ENCODE measurements at regions not wholly inside any gene's neighbourhood (a gene's known extent, or its start where the extent isn't known, plus 50 kb on each side); places are given as distances from the start of the nearest gene placed in this dataset.

GRCh38 chr13:31433207-31433606 is 233.4 kb downstream of the B3GLCT start:
- H3K27ac ChIP-seq, result no peak overlapping the region
- TF ChIP-seq CTCF (IDR thresholded peaks at IDR 0.05) (no peak), ZFX (IDR thresholded peaks at IDR 0.05; ENCODE audit: borderline replicate concordance) (no peak)

GRCh38 chr13:31433746-31434145 is 234.0 kb downstream of the B3GLCT start:
- TF ChIP-seq CTCF (IDR thresholded peaks at IDR 0.05) (no peak), ZFX (IDR thresholded peaks at IDR 0.05; ENCODE audit: borderline replicate concordance) (no peak)
- no peak overlapping the region for H3K27ac ChIP-seq

GRCh38 chr13:31434613-31435012 is 234.8 kb downstream of the B3GLCT start:
- TF ChIP-seq CTCF (IDR thresholded peaks at IDR 0.05), result no peak
- TF ChIP-seq ZFX (IDR thresholded peaks at IDR 0.05; ENCODE audit: borderline replicate concordance), result no peak
- H3K27ac ChIP-seq, result no peak overlapping the region

- H3K27ac ChIP-seq, result no peak overlapping the region
- TF ChIP-seq CTCF (IDR thresholded peaks at IDR 0.05) (no peak), ZFX (IDR thresholded peaks at IDR 0.05; ENCODE audit: borderline replicate concordance) (no peak)
Observed at GRCh38 chr13:31435536-31435935, 235.8 kb downstream of the B3GLCT start.

- no peak overlapping the region for H3K27ac ChIP-seq
- TF ChIP-seq ZFX (IDR thresholded peaks at IDR 0.05; ENCODE audit: borderline replicate concordance), result no peak
- TF ChIP-seq CTCF (IDR thresholded peaks at IDR 0.05), result no peak
Observed at GRCh38 chr13:31436478-31436877, 236.7 kb downstream of the B3GLCT start.

- no peak overlapping the region for H3K27ac ChIP-seq
- TF ChIP-seq ZFX (IDR thresholded peaks at IDR 0.05; ENCODE audit: borderline replicate concordance), result no peak
- no peak for TF ChIP-seq CTCF (IDR thresholded peaks at IDR 0.05)
Observed at GRCh38 chr13:31437975-31438374, 238.2 kb downstream of the B3GLCT start.

- TF ChIP-seq CTCF (IDR thresholded peaks at IDR 0.05) (no peak), ZFX (IDR thresholded peaks at IDR 0.05; ENCODE audit: borderline replicate concordance) (no peak)
- H3K27ac ChIP-seq, result no peak overlapping the region
Observed at GRCh38 chr13:31440132-31440531, 240.4 kb downstream of the B3GLCT start.

Data from 22Rv1 (cell line).